Tibial nerve (tissue), 3 donors: ENCODE measurements at regions not wholly inside any gene's neighbourhood (a gene's known extent, or its start where the extent isn't known, plus 50 kb on each side); places are given as distances from the start of the nearest gene placed in this dataset.

Source experiments
- POLR2A ChIP-seq, 2 donors: fragments of 450-650 bp; IDR thresholded peaks; one replicate each; pipeline ENCODE4 v1.6.1; 2017; ENCODE audit warnings: antibody characterized with exemption in 2 of 2, mild to moderate bottlenecking in 2 of 2, moderate library complexity in 2 of 2
- TF ChIP-seq, protein P1 (sequence below), 5 experiments: fragments of 200-600 bp in 3 of 5; fragments of 450-650 bp in 2 of 5; sonication (generic) in 3 of 5; IDR thresholded peaks; one replicate each; pipeline ENCODE4 v1.5.1; 2016 to 2019; ENCODE audit warnings: antibody characterized with exemption in 5 of 5, mild to moderate bottlenecking in 3 of 5, moderate library complexity in 2 of 5

DNA sequence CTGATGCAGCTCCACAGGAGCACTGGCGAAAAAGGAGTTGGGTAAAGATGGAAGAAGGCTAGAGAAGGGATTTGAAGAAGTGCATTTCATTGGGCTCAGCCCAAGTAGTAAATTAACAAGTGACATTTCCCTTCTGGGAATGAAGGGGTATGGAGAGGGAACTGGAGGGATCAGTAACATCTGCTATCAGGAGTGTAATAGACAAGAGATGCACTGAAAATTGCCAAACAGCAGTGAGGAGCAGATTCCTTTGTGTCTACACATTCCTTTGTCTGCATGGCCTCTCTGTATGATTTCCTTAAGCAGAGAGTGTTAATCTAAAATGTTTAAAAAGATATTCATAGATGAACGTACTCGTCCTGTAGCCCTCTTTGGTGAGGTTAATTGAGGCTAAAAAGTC is 148.2 kb upstream of the FERD3L start:
- TF ChIP-seq, protein P1, sequence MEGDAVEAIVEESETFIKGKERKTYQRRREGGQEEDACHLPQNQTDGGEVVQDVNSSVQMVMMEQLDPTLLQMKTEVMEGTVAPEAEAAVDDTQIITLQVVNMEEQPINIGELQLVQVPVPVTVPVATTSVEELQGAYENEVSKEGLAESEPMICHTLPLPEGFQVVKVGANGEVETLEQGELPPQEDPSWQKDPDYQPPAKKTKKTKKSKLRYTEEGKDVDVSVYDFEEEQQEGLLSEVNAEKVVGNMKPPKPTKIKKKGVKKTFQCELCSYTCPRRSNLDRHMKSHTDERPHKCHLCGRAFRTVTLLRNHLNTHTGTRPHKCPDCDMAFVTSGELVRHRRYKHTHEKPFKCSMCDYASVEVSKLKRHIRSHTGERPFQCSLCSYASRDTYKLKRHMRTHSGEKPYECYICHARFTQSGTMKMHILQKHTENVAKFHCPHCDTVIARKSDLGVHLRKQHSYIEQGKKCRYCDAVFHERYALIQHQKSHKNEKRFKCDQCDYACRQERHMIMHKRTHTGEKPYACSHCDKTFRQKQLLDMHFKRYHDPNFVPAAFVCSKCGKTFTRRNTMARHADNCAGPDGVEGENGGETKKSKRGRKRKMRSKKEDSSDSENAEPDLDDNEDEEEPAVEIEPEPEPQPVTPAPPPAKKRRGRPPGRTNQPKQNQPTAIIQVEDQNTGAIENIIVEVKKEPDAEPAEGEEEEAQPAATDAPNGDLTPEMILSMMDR (IDR thresholded peaks at IDR 0.05) = no peak
- TF ChIP-seq POLR2A (IDR thresholded peaks at IDR 0.05) = no peak
